Progenitor cell of endocrine pancreas (in vitro differentiated cells): ENCODE measurements at regions not wholly inside any gene's neighbourhood (a gene's known extent, or its start where the extent isn't known, plus 50 kb on each side); places are given as distances from the start of the nearest gene placed in this dataset.
A peak's percentile ranks its signal among the peaks of the same experiment; 100 is the strongest.

Experiments
- DNase-seq: peaks from one replicate; pipeline ENCODE4 v3.0.0; 2021; ENCODE audit warnings: low spot score; ENCODE audit not compliant: unreplicated experiment
- H3K27ac Mint-ChIP-seq: 2 replicates; pipeline ENCODE4 v1.8.0; 2021; ENCODE audit warnings: mild to moderate bottlenecking, moderate library complexity, mixed read lengths
- H3K27me3 Mint-ChIP-seq: 2 replicates; pipeline ENCODE4 v1.8.0; 2021; ENCODE audit warnings: mixed read lengths
- H3K36me3 Mint-ChIP-seq: 2 replicates; pipeline ENCODE4 v1.8.0; 2022; ENCODE audit warnings: mixed read lengths; ENCODE audit not compliant: insufficient read depth
- H3K4me1 Mint-ChIP-seq: 2 replicates; pipeline ENCODE4 v1.8.0; 2021; ENCODE audit warnings: low read depth, mixed read lengths
- H3K4me3 Mint-ChIP-seq: 2 replicates; pipeline ENCODE4 v1.8.0; 2021; ENCODE audit warnings: low read depth, mild to moderate bottlenecking, moderate library complexity, mixed read lengths
- H3K9me3 Mint-ChIP-seq: 2 replicates; pipeline ENCODE4 v1.8.0; 2021; ENCODE audit warnings: low read depth, mixed read lengths
- TF ChIP-seq, protein P1 (sequence below): fragments of 200-600 bp; sonication (generic); IDR thresholded peaks from one replicate; pipeline ENCODE4 v1.5.0; 2021; ENCODE audit warnings: antibody characterized with exemption, mild to moderate bottlenecking; ENCODE audit not compliant: unreplicated experiment

DNA sequence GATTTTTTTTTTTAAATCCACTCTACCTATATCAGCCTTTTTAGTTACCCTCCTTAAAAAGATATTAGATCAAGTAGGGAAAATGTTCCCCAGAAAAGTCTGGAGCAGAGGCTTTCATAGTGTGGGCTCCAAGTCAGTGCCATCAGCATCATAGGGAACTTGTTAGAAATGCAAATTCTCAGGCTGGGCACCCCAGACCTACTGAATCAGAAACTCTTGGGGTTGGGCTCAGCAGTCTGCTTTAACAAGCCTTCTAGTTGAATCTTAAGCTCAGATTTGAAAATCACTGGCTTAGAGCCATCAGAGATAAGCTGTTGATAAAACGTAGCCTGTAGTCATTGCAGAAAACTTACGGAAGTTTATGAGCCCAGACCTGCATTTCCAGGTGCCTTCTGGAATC lies 140.1 kb downstream of the TMEM38B start:
- TF ChIP-seq, protein P1, sequence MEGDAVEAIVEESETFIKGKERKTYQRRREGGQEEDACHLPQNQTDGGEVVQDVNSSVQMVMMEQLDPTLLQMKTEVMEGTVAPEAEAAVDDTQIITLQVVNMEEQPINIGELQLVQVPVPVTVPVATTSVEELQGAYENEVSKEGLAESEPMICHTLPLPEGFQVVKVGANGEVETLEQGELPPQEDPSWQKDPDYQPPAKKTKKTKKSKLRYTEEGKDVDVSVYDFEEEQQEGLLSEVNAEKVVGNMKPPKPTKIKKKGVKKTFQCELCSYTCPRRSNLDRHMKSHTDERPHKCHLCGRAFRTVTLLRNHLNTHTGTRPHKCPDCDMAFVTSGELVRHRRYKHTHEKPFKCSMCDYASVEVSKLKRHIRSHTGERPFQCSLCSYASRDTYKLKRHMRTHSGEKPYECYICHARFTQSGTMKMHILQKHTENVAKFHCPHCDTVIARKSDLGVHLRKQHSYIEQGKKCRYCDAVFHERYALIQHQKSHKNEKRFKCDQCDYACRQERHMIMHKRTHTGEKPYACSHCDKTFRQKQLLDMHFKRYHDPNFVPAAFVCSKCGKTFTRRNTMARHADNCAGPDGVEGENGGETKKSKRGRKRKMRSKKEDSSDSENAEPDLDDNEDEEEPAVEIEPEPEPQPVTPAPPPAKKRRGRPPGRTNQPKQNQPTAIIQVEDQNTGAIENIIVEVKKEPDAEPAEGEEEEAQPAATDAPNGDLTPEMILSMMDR = no peak
- H3K36me3 Mint-ChIP-seq = no peaks in the 10 kb centered on the region
- no peak for DNase-seq
- no peaks in the 10 kb centered on the region for H3K4me1 Mint-ChIP-seq
- no peaks in the 10 kb centered on the region for H3K9me3 Mint-ChIP-seq
- no peak overlapping the region for H3K27ac Mint-ChIP-seq
- H3K27me3 Mint-ChIP-seq = no peaks in the 10 kb centered on the region
- H3K4me3 Mint-ChIP-seq = no peak overlapping the region

DNA sequence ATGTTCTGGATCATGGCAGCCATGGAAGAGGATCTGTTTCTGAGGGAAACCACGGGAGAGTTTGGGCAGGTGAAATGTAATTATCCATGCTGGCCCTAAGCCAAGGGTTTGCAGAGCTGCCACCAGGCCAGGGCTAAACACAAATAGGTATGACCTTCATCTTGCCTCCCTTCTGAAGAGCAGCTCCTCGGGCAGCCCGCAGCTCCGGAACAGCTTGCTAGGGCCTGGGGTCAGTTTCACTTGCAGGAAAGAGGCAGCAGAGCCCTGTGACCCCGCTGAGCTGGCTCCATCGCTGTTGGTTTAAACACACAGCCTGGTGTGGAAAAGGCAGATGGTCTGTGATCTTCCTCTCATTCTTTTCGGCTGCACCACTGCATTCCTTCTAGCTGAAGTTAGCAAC lies 141.4 kb downstream of the TMEM38B start:
- H3K27me3 Mint-ChIP-seq = no peaks in the 10 kb centered on the region

DNA sequence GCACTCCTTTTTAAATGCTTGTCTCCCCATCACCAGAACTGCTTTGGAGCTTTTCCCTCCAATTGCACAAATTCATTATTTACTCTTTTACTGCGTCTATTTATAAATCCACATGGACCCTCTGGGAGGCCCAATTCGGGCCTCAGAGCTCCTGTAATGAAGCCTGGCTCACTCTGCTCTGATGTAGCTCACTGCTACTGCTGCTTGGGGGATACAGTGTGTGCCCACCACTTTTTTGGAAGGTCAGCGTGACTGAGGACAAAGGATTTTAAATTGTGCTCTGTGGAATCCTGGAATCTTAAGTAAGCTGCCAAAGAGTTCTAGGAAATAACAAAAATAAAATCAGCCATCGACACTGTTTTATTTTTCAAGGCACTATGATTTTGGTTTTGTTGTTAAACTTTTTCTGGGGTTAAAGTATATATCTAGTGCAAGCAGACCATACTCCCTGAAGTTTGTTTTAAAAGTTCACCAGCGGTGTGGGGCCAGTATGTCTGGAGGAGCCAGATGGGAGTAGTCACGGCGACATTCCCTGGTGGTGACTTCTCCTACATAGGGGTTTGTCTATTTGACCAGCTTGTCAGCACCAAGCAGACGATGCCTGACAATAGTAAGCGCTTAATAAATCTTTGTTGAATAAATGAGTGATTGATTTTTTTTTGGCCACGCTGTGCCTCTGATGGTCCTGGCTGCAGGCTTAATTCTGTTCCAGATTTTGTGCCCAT lies 142.8 kb downstream of the TMEM38B start:
- Mint-ChIP-seq H3K9me3 (no peaks in the 10 kb centered on the region), H3K27ac (no peak overlapping the region), H3K36me3 (no peaks in the 10 kb centered on the region), H3K4me1 (no peaks in the 10 kb centered on the region), H3K27me3 (no peaks in the 10 kb centered on the region), H3K4me3 (no peak overlapping the region)
- no peak for DNase-seq
- TF ChIP-seq, protein P1 = no peak

More for the DNA sequence above, 141.4 kb downstream of the TMEM38B start:
- TF ChIP-seq, protein P1 = no peak
- H3K9me3 Mint-ChIP-seq = no peaks in the 10 kb centered on the region
- no peaks in the 10 kb centered on the region for H3K4me1 Mint-ChIP-seq
- H3K4me3 Mint-ChIP-seq = no peak overlapping the region
- H3K36me3 Mint-ChIP-seq = no peaks in the 10 kb centered on the region
- H3K27ac Mint-ChIP-seq = no peak overlapping the region
- DNase-seq = no peak

DNA sequence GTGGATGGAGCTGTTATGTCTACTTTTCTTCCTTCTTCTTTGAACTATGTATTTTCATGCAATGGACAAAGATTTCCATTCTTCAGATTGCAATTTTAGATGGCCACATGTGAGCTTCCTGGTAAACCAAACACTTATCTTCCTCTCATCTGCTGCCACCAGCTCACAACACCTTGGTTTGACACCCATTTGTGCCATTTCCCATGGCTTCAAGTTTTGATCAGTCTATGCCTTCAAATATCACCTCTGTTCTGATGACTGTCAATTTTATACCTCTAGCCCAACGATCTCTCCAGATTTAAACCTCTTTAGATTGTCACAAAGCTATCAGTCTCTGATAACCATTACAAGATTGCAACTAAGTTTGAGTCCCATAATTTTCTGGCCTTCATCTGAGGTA lies 147.2 kb downstream of the TMEM38B start:
- Mint-ChIP-seq H3K27ac (no peak overlapping the region), H3K36me3 (no peaks in the 10 kb centered on the region), H3K4me1 (no peaks in the 10 kb centered on the region), H3K27me3 (no peaks in the 10 kb centered on the region), H3K9me3 (no peaks in the 10 kb centered on the region), H3K4me3 (no peak overlapping the region)
- DNase-seq = no peak
- TF ChIP-seq, protein P1 = no peak

DNA sequence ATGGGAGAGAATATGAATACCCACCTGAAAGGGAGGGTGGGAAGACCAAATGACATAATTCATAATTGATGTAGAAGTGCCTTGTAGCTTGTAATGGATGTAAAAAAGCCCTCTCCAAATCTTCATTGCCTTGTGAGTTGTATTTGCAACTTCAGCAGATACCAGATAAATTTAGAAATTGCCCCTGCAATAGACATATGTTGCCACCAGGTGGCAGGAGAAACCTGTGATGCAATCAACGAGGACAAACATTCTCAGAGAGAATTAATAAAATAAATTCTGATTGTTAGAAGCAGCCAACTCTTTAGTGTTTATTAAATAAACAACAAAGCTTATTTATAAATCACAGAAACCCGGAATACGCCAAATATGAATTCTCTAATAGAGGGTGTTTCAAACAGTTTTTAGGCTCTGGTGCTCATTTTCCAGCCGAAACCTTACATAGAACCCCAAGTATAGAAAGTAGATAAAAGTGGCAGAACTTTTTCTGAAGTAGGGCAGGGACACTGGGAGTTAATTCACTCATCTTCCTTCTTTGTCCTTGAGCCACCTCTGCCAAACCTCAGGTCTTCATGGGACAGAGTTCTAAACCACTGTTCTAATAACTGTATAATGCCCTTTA lies 147.8 kb downstream of the TMEM38B start:
- no peaks in the 10 kb centered on the region for H3K36me3 Mint-ChIP-seq
- TF ChIP-seq, protein P1 = peak; percentile 94
- no peak overlapping the region for H3K27ac Mint-ChIP-seq
- no peak for DNase-seq
- H3K9me3 Mint-ChIP-seq = no peaks in the 10 kb centered on the region
- no peak overlapping the region for H3K4me3 Mint-ChIP-seq
- H3K4me1 Mint-ChIP-seq = no peaks in the 10 kb centered on the region
- no peaks in the 10 kb centered on the region for H3K27me3 Mint-ChIP-seq
